IMR-90 (cell line): ENCODE measurements at regions not wholly inside any gene's neighbourhood (a gene's known extent, or its start where the extent isn't known, plus 50 kb on each side); places are given as distances from the start of the nearest gene placed in this dataset.

Experiments
- BHLHE40 ChIP-seq: fragments of 150-350 bp; IDR thresholded peaks from 2 replicates; pipeline ENCODE4 v1.6.1; 2016; ENCODE audit warnings: mild to moderate bottlenecking, low read depth, low read length
- CEBPB ChIP-seq: IDR thresholded peaks from 2 replicates; pipeline ENCODE4 v1.6.1; 2012; ENCODE audit warnings: low read depth, low read length, improper control_type of control experiment
- CTCF ChIP-seq: conservative IDR thresholded peaks from 2 replicates; pipeline ENCODE4 v1.5.1; 2012; ENCODE audit warnings: mild to moderate bottlenecking, low read depth, low read length, improper control_type of control experiment
- FOS ChIP-seq: fragments of 150-350 bp; IDR thresholded peaks from 2 replicates; pipeline ENCODE4 v1.6.1; 2016; ENCODE audit warnings: low read depth, low read length
- MAFK ChIP-seq: IDR thresholded peaks from 2 replicates; pipeline ENCODE4 v1.6.1; 2012; ENCODE audit warnings: low read depth, low read length, improper control_type of control experiment
- MXI1 ChIP-seq: IDR thresholded peaks from 2 replicates; pipeline ENCODE4 v1.6.1; 2012; ENCODE audit warnings: low read depth, mild to moderate bottlenecking, low read length, moderate library complexity, borderline replicate concordance
- NFE2L2 ChIP-seq: fragments of 150-350 bp; IDR thresholded peaks from 2 replicates; pipeline ENCODE4 v1.6.1; 2016; ENCODE audit warnings: low read depth, mild to moderate bottlenecking, low read length
- POLR2A ChIP-seq: IDR thresholded peaks from 2 replicates; pipeline ENCODE4 v1.6.1; 2012; ENCODE audit warnings: mild to moderate bottlenecking, low read depth, low read length
- RAD21 ChIP-seq: IDR thresholded peaks from 2 replicates; pipeline ENCODE4 v1.6.1; 2012; ENCODE audit warnings: low read length, improper control_type of control experiment
- RCOR1 ChIP-seq: IDR thresholded peaks from 2 replicates; pipeline ENCODE4 v1.6.1; 2012; ENCODE audit warnings: mild to moderate bottlenecking, low read length, improper control_type of control experiment; ENCODE audit not compliant: insufficient replicate concordance
- RFX5 ChIP-seq: IDR thresholded peaks from 2 replicates; pipeline ENCODE4 v1.8.0; 2012; ENCODE audit warnings: low read depth, mild to moderate bottlenecking, low read length, moderate library complexity
- USF2 ChIP-seq: fragments of 150-350 bp; IDR thresholded peaks from 2 replicates; pipeline ENCODE4 v1.6.1; 2017; ENCODE audit warnings: mild to moderate bottlenecking, antibody characterized with exemption, low read length, low read depth

GRCh38 chr19:27846944-27847343, 1366.0 kb downstream of the UQCRFS1 start:
- TF ChIP-seq CTCF (no peak), BHLHE40 (no peak), CEBPB (no peak), USF2 (no peak), POLR2A (no peak), MXI1 (no peak), NFE2L2 (no peak), RCOR1 (no peak), RAD21 (no peak), MAFK (no peak), FOS (no peak), RFX5 (no peak)
